Fibroblast of the aortic adventitia (primary cell): ENCODE measurements at regions not wholly inside any gene's neighbourhood (a gene's known extent, or its start where the extent isn't known, plus 50 kb on each side); places are given as distances from the start of the nearest gene placed in this dataset.
"Not testable (repeated sequence)": the region's sequence is repeated elsewhere in the genome, so short reads cannot be mapped to it uniquely, and the experiment has no call there.

ENCODE experiments used
- DNase-seq: peaks from one replicate; pipeline ENCODE4 v3.0.0-alpha.2; 2010; ENCODE audit warnings: low read depth
- H3K4me3 ChIP-seq: 2 replicates; pipeline ENCODE4 v1.5.1; 2011; ENCODE audit warnings: low read depth, mild to moderate bottlenecking, control low read depth, low read length, moderate library complexity
- TF ChIP-seq, protein P1 (sequence below): IDR thresholded peaks from 2 replicates; pipeline ENCODE4 v1.5.1; 2011; ENCODE audit warnings: mild to moderate bottlenecking, low read length, control low read depth, inconsistent platforms; ENCODE audit not compliant: insufficient read depth

DNA sequence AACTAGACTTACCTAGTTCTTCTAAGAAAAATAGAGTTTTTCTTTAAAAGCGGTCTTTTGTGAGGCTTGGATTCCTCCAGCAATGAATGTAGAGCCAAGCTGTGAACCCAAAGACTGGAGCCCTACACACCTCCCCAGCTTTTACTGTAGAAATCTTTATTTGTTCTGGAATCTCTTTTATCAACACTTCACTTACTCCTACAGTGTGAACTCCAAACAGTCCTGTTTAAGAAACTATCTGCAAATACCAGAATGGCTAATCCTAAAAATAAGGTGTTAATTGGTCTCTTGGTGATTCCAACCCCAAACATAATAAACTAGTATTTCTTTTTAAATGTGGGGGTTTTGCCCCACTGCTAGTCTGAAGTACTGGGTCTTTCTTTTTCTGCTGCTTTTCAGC is 103.9 kb downstream of the ENC1 start:
- no peak overlapping the region for H3K4me3 ChIP-seq
- TF ChIP-seq, protein P1, sequence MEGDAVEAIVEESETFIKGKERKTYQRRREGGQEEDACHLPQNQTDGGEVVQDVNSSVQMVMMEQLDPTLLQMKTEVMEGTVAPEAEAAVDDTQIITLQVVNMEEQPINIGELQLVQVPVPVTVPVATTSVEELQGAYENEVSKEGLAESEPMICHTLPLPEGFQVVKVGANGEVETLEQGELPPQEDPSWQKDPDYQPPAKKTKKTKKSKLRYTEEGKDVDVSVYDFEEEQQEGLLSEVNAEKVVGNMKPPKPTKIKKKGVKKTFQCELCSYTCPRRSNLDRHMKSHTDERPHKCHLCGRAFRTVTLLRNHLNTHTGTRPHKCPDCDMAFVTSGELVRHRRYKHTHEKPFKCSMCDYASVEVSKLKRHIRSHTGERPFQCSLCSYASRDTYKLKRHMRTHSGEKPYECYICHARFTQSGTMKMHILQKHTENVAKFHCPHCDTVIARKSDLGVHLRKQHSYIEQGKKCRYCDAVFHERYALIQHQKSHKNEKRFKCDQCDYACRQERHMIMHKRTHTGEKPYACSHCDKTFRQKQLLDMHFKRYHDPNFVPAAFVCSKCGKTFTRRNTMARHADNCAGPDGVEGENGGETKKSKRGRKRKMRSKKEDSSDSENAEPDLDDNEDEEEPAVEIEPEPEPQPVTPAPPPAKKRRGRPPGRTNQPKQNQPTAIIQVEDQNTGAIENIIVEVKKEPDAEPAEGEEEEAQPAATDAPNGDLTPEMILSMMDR: no peak
- no peak for DNase-seq

GRCh38 chr5:74535926-74536325 is 104.6 kb downstream of the ENC1 start:
- TF ChIP-seq, protein P1: no peak
- no peak overlapping the region for H3K4me3 ChIP-seq
- DNase-seq: no peak

DNA sequence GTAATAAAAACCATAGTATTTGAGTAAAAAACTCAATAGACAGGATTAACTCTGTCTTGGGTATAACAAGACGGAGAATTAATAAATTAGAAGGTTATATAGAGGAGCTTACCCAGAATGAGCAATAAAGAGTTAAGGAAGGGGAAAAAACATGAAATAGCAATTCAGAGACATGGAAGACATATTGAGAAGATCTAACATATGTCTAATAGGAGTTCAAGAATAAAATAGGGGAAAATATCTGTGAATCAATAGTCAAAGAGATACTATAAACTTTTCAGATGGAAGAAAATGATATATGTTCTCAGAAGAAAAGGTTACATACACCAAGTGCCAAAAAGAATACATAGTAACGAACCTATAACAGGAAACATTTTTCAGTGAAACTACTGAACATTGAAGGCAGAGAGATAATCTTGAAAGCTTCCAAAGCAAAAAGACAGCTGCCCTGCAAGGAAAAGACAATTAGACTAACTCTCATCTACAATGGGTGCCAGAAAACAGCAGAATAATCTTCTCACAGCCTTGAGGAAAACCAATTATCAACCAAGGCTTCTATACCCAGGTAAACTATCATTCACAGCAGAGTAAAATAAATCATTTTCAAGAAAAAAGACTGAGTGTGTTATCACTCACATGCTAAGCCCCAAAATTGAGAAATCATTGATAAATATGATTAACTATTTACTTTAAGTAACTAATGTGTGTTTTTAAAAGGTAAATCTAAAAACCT is 106.0 kb downstream of the ENC1 start:
- no peak for DNase-seq
- H3K4me3 ChIP-seq: no peak overlapping the region
- TF ChIP-seq, protein P1: no peak

- H3K4me3 ChIP-seq: no peak overlapping the region
- DNase-seq: peak; percentile 83
- TF ChIP-seq, protein P1: no peak
These were observed 110.0 kb downstream of the ENC1 start for GRCh38 chr5:74530326-74531050.

GRCh38 chr5:74529101-74529500 is 111.4 kb downstream of the ENC1 start:
- TF ChIP-seq, protein P1: no peak
- no peak overlapping the region for H3K4me3 ChIP-seq
- DNase-seq: peak; percentile 28

- no peak overlapping the region for H3K4me3 ChIP-seq
- no peak for DNase-seq
- TF ChIP-seq, protein P1: no peak
These were observed 114.4 kb downstream of the ENC1 start for GRCh38 chr5:74526111-74526510.

DNA sequence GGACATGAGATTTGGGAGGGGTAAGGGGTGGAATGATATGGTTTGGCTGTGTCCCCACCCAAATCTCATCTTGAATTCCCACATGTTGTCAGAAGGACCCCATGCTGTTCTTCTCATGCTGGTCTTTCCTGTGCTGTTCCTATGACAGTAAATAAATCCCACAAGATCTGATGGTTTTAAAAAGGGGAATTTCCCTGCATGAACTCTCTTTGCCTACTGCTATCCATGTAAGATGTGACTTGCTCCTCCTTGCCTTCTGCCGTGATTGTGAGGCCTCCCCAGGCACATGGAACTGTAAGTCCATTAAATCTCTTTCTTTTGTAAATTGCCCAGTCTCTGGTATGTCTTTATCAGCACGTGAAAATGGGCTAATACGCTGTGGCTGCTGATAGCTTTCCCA is 115.8 kb downstream of the ENC1 start:
- H3K4me3 ChIP-seq, DNase-seq: not testable (repeated sequence)

- not testable (repeated sequence) for H3K4me3 ChIP-seq, DNase-seq
These were observed 116.8 kb downstream of the ENC1 start for GRCh38 chr5:74523698-74524097.

DNA sequence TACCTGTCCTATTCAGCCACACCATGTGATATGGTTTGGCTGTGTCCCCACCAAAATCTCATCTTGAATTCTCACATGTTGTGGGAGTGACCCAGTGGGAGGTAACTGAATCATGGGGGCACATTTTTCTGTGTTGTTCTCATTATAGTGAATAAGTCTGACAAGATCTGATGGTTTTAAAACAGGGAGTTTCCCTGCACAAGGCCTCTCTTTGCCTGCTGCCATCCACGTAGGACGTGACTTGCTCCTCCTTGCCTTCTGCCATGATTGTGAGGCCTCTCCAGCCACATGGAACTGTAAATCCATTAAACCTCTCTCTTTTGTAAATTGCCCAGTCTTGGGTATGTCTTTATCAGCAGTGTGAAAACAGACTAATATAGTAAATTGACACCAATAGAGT is 117.7 kb downstream of the ENC1 start:
- H3K4me3 ChIP-seq, DNase-seq: not testable (repeated sequence)
